H1 (cell line): ENCODE measurements at regions not wholly inside any gene's neighbourhood (a gene's known extent, or its start where the extent isn't known, plus 50 kb on each side); places are given as distances from the start of the nearest gene placed in this dataset.

Experiments
- CBX8 ChIP-seq: fragments of 300-800, 300-1000 bp; sonication (generic); IDR thresholded peaks from 2 replicates; pipeline ENCODE4 v1.7.1; 2016; ENCODE audit warnings: low read depth, low read length, borderline replicate concordance
- KDM1A ChIP-seq: fragments of 200-600, 300-600 bp; sonication (generic); IDR thresholded peaks from 2 replicates; pipeline ENCODE4 v1.7.1; 2016; ENCODE audit warnings: mild to moderate bottlenecking, low read length, borderline replicate concordance
- POLR2AphosphoS5 ChIP-seq: IDR thresholded peaks from 2 replicates; pipeline ENCODE4 v1.6.1; 2011; ENCODE audit warnings: low read depth, low read length
- RNF2 ChIP-seq: fragments of 200-900, 300-1000 bp; sonication (generic); IDR thresholded peaks from 2 replicates; pipeline ENCODE4 v1.7.1; 2016; ENCODE audit warnings: borderline replicate concordance, low read depth, mild to moderate bottlenecking, antibody characterized with exemption, low read length; ENCODE audit not compliant: poor library complexity, severe bottlenecking; ENCODE audit errors: missing control alignments
- SP1 ChIP-seq: IDR thresholded peaks from 2 replicates; pipeline ENCODE4 v1.6.1; 2011; ENCODE audit warnings: low read depth, low read length
- SRF ChIP-seq: IDR thresholded peaks from 2 replicates; pipeline ENCODE4 v1.6.1; 2011; ENCODE audit warnings: mild to moderate bottlenecking, low read depth, low read length, moderate library complexity
- TF ChIP-seq, protein P1 (sequence below), 3 experiments: IDR thresholded peaks; 1 replicate in 2 of 3; 2 replicates in 1 of 3; pipeline versions ENCODE4 v1.5.1 to v1.6.1; 2011; ENCODE audit warnings: low read length in 3 of 3, mild to moderate bottlenecking in 3 of 3, inconsistent platforms in 2 of 3, low read depth in 1 of 3, moderate library complexity in 1 of 3; ENCODE audit not compliant: insufficient read depth in 1 of 3; ENCODE audit errors: control extremely low read depth in 1 of 3

DNA sequence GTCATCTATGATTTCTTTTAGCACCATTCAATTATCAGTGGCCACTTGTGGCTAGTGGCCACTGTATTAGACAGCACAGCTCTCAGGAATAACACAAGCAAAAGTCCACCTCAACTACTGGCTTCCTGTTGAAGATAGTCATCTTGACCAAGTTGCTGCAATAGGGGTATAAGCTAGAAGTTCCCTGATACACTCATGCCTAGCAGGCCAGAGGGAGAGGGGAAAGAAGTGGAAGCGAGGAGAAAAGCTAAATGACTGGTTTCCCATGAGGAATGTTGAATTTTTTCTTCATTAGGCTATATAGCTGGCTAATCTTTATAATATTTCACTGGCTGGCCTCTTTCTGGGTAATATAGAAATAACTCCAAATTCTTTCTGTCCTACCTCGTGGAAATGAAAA lies 327.5 kb upstream of the MEOX2 start:
- TF ChIP-seq POLR2AphosphoS5 (no peak), SP1 (no peak), SRF (no peak), KDM1A (no peak), CBX8 (no peak), RNF2 (no peak)
- TF ChIP-seq, protein P1, sequence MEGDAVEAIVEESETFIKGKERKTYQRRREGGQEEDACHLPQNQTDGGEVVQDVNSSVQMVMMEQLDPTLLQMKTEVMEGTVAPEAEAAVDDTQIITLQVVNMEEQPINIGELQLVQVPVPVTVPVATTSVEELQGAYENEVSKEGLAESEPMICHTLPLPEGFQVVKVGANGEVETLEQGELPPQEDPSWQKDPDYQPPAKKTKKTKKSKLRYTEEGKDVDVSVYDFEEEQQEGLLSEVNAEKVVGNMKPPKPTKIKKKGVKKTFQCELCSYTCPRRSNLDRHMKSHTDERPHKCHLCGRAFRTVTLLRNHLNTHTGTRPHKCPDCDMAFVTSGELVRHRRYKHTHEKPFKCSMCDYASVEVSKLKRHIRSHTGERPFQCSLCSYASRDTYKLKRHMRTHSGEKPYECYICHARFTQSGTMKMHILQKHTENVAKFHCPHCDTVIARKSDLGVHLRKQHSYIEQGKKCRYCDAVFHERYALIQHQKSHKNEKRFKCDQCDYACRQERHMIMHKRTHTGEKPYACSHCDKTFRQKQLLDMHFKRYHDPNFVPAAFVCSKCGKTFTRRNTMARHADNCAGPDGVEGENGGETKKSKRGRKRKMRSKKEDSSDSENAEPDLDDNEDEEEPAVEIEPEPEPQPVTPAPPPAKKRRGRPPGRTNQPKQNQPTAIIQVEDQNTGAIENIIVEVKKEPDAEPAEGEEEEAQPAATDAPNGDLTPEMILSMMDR (IDR thresholded peaks at IDR 0.05; ENCODE audit: control extremely low read depth in 1 of 3, insufficient read depth in 1 of 3, low read depth in 1 of 3, low read length in 3 of 3) = no peak
